ENCODE measurements at regions not wholly inside any gene's neighbourhood (a gene's known extent, or its start where the extent isn't known, plus 50 kb on each side); places are given as distances from the start of the nearest gene placed in this dataset.

GRCh38 chr2:234256516-234256915 lies 206.0 kb downstream of the SPP2 start:
- Histone ChIP-seq H3K36me3 (no peaks in the 10 kb centered on the region), H3K4me1 (no peaks in the 10 kb centered on the region), H3K27me3 (no peaks in the 10 kb centered on the region), H3K4me3 (no peak overlapping the region), H3K9me3 (no peaks in the 10 kb centered on the region), H3K27ac (no peak overlapping the region)
- TF ChIP-seq, protein P1, sequence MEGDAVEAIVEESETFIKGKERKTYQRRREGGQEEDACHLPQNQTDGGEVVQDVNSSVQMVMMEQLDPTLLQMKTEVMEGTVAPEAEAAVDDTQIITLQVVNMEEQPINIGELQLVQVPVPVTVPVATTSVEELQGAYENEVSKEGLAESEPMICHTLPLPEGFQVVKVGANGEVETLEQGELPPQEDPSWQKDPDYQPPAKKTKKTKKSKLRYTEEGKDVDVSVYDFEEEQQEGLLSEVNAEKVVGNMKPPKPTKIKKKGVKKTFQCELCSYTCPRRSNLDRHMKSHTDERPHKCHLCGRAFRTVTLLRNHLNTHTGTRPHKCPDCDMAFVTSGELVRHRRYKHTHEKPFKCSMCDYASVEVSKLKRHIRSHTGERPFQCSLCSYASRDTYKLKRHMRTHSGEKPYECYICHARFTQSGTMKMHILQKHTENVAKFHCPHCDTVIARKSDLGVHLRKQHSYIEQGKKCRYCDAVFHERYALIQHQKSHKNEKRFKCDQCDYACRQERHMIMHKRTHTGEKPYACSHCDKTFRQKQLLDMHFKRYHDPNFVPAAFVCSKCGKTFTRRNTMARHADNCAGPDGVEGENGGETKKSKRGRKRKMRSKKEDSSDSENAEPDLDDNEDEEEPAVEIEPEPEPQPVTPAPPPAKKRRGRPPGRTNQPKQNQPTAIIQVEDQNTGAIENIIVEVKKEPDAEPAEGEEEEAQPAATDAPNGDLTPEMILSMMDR (IDR thresholded peaks at IDR 0.05): no peak
- DNase-seq (ENCODE audit: low spot score): no peak

DNA sequence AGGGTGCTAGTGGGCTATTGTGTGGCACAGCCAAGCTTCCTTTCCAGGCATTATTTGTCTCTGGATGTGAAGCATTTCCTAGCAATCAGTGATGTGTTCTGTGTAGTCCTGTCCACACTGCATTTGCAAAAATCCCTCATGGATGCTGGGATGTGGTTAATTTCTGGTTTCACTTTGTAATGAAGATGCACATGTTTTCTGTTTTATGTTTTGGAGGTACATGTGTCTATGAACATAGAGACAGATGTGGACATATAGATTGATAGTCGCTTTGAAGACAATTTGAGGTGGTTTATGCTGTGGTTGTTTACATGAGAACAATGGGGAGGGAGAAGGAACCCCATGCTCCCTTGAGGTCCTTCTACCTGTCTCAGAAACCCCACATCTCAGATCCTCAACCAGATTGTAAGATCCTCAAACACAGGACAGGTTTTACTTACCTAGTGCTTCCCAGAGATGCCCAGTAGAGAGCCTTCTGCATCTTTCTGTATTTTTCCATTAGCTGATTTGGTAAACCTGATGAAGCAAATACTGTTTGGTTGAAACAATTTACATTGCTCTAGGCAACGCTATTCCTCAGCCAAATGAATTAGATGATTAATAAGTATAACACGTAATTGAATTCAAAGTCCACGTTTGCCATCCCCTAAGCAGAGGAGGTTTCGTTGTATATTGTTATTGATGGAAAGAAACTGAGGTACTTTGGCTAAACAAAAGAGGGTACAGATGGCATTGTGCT lies 204.4 kb downstream of the SPP2 start:
- Histone ChIP-seq H3K27me3 (no peaks in the 10 kb centered on the region), H3K27ac (no peak overlapping the region), H3K4me3 (no peak overlapping the region), H3K9me3 (no peaks in the 10 kb centered on the region), H3K4me1 (no peaks in the 10 kb centered on the region), H3K36me3 (no peaks in the 10 kb centered on the region)
- DNase-seq (ENCODE audit: low spot score): no peak
- TF ChIP-seq, protein P1 (IDR thresholded peaks at IDR 0.05): no peak

GRCh38 chr2:234252772-234253171 lies 202.3 kb downstream of the SPP2 start:
- no peaks in the 10 kb centered on the region for H3K27me3 ChIP-seq

GRCh38 chr2:234251326-234252271 lies 201.1 kb downstream of the SPP2 start:
- H3K9me3 ChIP-seq: no peaks in the 10 kb centered on the region
- H3K27ac ChIP-seq: no peak overlapping the region
- DNase-seq (ENCODE audit: low spot score): no peak
- no peaks in the 10 kb centered on the region for H3K36me3 ChIP-seq
- H3K4me3 ChIP-seq: no peak overlapping the region
- H3K4me1 ChIP-seq: no peaks in the 10 kb centered on the region
- H3K27me3 ChIP-seq: no peaks in the 10 kb centered on the region
- TF ChIP-seq, protein P1 (IDR thresholded peaks at IDR 0.05): no peak

More at GRCh38 chr2:234252772-234253171, 202.3 kb downstream of the SPP2 start:
- no peaks in the 10 kb centered on the region for H3K4me1 ChIP-seq
- no peaks in the 10 kb centered on the region for H3K9me3 ChIP-seq
- TF ChIP-seq, protein P1 (IDR thresholded peaks at IDR 0.05): no peak
- no peak overlapping the region for H3K27ac ChIP-seq
- DNase-seq (ENCODE audit: low spot score): no peak
- no peaks in the 10 kb centered on the region for H3K36me3 ChIP-seq
- no peak overlapping the region for H3K4me3 ChIP-seq

- Histone ChIP-seq H3K4me1 (no peaks in the 10 kb centered on the region), H3K36me3 (no peaks in the 10 kb centered on the region), H3K4me3 (no peak overlapping the region), H3K9me3 (no peaks in the 10 kb centered on the region), H3K27me3 (no peaks in the 10 kb centered on the region), H3K27ac (no peak overlapping the region)
- no peak for DNase-seq (ENCODE audit: low spot score)
- TF ChIP-seq, protein P1 (IDR thresholded peaks at IDR 0.05): no peak
These were observed 200.4 kb downstream of the SPP2 start for GRCh38 chr2:234250926-234251325.

Data from right atrium auricular region (tissue), 2 donors.